Right lobe of liver (tissue), 6 donors: ENCODE measurements at regions not wholly inside any gene's neighbourhood (a gene's known extent, or its start where the extent isn't known, plus 50 kb on each side); places are given as distances from the start of the nearest gene placed in this dataset.

ENCODE experiments used
- ATAC-seq, 4 donors: fragments of 200-7000 bp; cut with Tn5 transposase; one replicate each; pipeline ENCODE4 v1.9.1; 2020; ENCODE audit warnings: mild to moderate bottlenecking in 4 of 4, moderate library complexity in 4 of 4
- DNase-seq, 3 donors: peaks; one replicate each; pipeline ENCODE4 v3.0.0-alpha.2; 2020
- H3K27ac ChIP-seq, 3 donors: fragments of 200-600 bp; one replicate each; pipeline ENCODE4 v1.8.0; 2022
- H3K27me3 ChIP-seq, 2 donors: fragments of 200-600 bp; one replicate each; pipeline ENCODE4 v1.8.0; 2022
- H3K36me3 ChIP-seq, 4 donors: fragments of 200-600 bp; sonication (generic) in 1 of 4; one replicate each; pipeline versions ENCODE4 v1.5.1 to v1.8.0; 2017 to 2022; ENCODE audit warnings: control low read depth in 1 of 4
- H3K4me1 ChIP-seq, 4 donors: fragments of 200-600 bp; sonication (generic) in 1 of 4; one replicate each; pipeline versions ENCODE4 v1.5.1 to v1.8.0; 2017 to 2022; ENCODE audit warnings: control low read depth in 1 of 4
- H3K4me3 ChIP-seq, 3 donors: fragments of 200-600 bp; one replicate each; pipeline ENCODE4 v1.8.0; 2022
- H3K9me3 ChIP-seq, 4 donors: fragments of 200-600 bp; sonication (generic) in 1 of 4; one replicate each; pipeline versions ENCODE4 v1.5.1 to v1.8.0; 2017 to 2022; ENCODE audit warnings: control low read depth in 1 of 4
- POLR2A ChIP-seq: fragments of 450-650 bp; IDR thresholded peaks from one replicate; pipeline ENCODE4 v1.6.1; 2017; ENCODE audit warnings: antibody characterized with exemption, mild to moderate bottlenecking
- WGBS: methylation state at CpG from one replicate; pipeline ENCODE4 v1.1.6; 2018; ENCODE audit warnings: low coverage, low lambda C conversion rate; ENCODE audit not compliant: insufficient coverage; ENCODE audit errors: missing lambda C conversion rate; 5-methylcytosine and 5-hydroxymethylcytosine counted together
- intact Hi-C, 2 donors: fragments of 100-400 bp; cut with DNase I; formaldehyde crosslinking; loops; one replicate each; pipeline versions ENCODE4 v1.11.2 to v1.14.1; 2022
- TF ChIP-seq, protein P1 (sequence below), 4 donors: fragments of 200-600 bp in 3 of 4; fragments of 450-650 bp in 1 of 4; IDR thresholded peaks; one replicate each; pipeline versions ENCODE4 v1.5.1 to v1.8.0; 2016 to 2022; ENCODE audit warnings: antibody characterized with exemption in 4 of 4, mild to moderate bottlenecking in 2 of 4
- donor health status: DM: no; HTN: yes; CAD: no.
- donor health status: DM: no; HTN: no; CAD: no.
- donor health status: DM: no; HTN: no; CAD: no.
- donor health status: DM: no; HTN: yes; CAD: no.
- donor health status: DM: no; HTN: yes; CAD: no.

- intact Hi-C loops, result no loop called here
- DNase-seq (no peak), ATAC-seq (no peak)
- TF ChIP-seq, protein P1, sequence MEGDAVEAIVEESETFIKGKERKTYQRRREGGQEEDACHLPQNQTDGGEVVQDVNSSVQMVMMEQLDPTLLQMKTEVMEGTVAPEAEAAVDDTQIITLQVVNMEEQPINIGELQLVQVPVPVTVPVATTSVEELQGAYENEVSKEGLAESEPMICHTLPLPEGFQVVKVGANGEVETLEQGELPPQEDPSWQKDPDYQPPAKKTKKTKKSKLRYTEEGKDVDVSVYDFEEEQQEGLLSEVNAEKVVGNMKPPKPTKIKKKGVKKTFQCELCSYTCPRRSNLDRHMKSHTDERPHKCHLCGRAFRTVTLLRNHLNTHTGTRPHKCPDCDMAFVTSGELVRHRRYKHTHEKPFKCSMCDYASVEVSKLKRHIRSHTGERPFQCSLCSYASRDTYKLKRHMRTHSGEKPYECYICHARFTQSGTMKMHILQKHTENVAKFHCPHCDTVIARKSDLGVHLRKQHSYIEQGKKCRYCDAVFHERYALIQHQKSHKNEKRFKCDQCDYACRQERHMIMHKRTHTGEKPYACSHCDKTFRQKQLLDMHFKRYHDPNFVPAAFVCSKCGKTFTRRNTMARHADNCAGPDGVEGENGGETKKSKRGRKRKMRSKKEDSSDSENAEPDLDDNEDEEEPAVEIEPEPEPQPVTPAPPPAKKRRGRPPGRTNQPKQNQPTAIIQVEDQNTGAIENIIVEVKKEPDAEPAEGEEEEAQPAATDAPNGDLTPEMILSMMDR (IDR thresholded peaks at IDR 0.05), result no peak
- TF ChIP-seq POLR2A, result no peak
- Histone ChIP-seq H3K27me3 (no peaks in the 10 kb centered on the region), H3K4me1 (no peaks in the 10 kb centered on the region), H3K9me3 (no peaks in the 10 kb centered on the region), H3K36me3 (no peaks in the 10 kb centered on the region), H3K27ac (no peak overlapping the region), H3K4me3 (no peak overlapping the region)
- WGBS, result 76% methylated on average over 1 of the region's 1 CpG
These were observed 216.9 kb upstream of the LRP1B start for GRCh38 chr2:142347751-142348150.

DNA sequence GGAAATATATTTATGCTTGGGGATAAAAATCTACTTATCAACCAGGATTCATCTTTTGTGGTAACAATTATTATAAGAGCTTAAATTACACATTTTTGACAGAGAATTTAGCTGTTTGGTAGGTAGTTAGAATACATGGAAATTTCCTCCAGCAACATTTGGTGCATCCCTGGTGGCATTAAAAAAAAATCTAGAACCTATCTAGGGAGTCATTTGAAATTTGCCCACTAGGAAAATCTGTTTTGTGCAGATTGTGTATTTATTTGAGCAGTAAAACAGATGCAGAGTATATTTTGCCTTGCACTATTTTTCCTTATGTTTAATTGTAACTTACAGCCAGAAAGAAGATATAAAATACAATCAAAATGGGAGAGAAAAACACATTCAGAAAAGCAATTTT lies 208.4 kb upstream of the LRP1B start:
- H3K27me3 ChIP-seq, result no peaks in the 10 kb centered on the region
- intact Hi-C loops, result no loop called here
- H3K36me3 ChIP-seq, result no peaks in the 10 kb centered on the region
- no peaks in the 10 kb centered on the region for H3K4me1 ChIP-seq
- H3K4me3 ChIP-seq, result no peak overlapping the region
- no peak for ATAC-seq
- DNase-seq, result no peak
- TF ChIP-seq, protein P1 (IDR thresholded peaks at IDR 0.05), result no peak
- no peak for TF ChIP-seq POLR2A
- no peak overlapping the region for H3K27ac ChIP-seq
- H3K9me3 ChIP-seq, result no peaks in the 10 kb centered on the region

DNA sequence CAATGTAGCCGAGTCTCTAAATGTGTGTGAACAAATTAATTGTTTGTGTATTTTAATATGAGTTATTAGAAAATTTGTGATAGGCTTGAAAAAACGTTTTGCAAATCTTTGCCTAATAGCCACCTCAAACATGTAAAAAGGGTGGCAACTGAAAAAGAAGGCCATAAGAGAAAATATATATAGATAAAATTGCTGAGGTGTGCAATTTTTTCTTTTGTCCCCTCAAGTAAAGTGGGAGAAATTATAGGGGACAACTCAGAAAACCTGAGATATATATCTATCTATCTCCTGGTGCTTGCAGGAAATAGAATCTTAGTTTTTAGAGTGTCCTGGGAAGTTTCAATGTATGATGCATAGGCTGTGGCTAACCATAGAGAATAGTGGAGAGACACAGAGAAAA lies 201.4 kb upstream of the LRP1B start:
- no peak for DNase-seq
- H3K36me3 ChIP-seq, result no peaks in the 10 kb centered on the region
- no peak overlapping the region for H3K27ac ChIP-seq
- no peaks in the 10 kb centered on the region for H3K4me1 ChIP-seq
- no peak overlapping the region for H3K4me3 ChIP-seq
- no peak for TF ChIP-seq POLR2A
- TF ChIP-seq, protein P1 (IDR thresholded peaks at IDR 0.05), result no peak
- no peaks in the 10 kb centered on the region for H3K27me3 ChIP-seq
- intact Hi-C loops, result no loop called here
- 33% methylated on average over 2 of the region's 2 CpGs for WGBS
- no peaks in the 10 kb centered on the region for H3K9me3 ChIP-seq
- ATAC-seq, result no peak

GRCh38 chr2:142330458-142330857 lies 199.6 kb upstream of the LRP1B start:
- WGBS, result 50% methylated on average over 1 of the region's 1 CpG

GRCh38 chr2:142325870-142326269 lies 195.1 kb upstream of the LRP1B start:
- ATAC-seq, result no peak
- Histone ChIP-seq H3K36me3 (no peaks in the 10 kb centered on the region), H3K27me3 (no peaks in the 10 kb centered on the region), H3K4me1 (no peaks in the 10 kb centered on the region), H3K4me3 (no peak overlapping the region), H3K9me3 (no peaks in the 10 kb centered on the region), H3K27ac (no peak overlapping the region)
- DNase-seq, result no peak
- TF ChIP-seq, protein P1 (IDR thresholded peaks at IDR 0.05), result no peak
- no peak for TF ChIP-seq POLR2A
- intact Hi-C loops, result no loop called here

More at GRCh38 chr2:142330458-142330857, 199.6 kb upstream of the LRP1B start:
- ATAC-seq (no peak), DNase-seq (no peak)
- Histone ChIP-seq H3K4me3 (no peak overlapping the region), H3K36me3 (no peaks in the 10 kb centered on the region), H3K27ac (no peak overlapping the region), H3K9me3 (no peaks in the 10 kb centered on the region), H3K27me3 (no peaks in the 10 kb centered on the region), H3K4me1 (no peaks in the 10 kb centered on the region)
- intact Hi-C loops, result no loop called here
- no peak for TF ChIP-seq POLR2A
- TF ChIP-seq, protein P1 (IDR thresholded peaks at IDR 0.05), result no peak
